ENCODE measurements at regions not wholly inside any gene's neighbourhood (a gene's known extent, or its start where the extent isn't known, plus 50 kb on each side); places are given as distances from the start of the nearest gene placed in this dataset.

DNA sequence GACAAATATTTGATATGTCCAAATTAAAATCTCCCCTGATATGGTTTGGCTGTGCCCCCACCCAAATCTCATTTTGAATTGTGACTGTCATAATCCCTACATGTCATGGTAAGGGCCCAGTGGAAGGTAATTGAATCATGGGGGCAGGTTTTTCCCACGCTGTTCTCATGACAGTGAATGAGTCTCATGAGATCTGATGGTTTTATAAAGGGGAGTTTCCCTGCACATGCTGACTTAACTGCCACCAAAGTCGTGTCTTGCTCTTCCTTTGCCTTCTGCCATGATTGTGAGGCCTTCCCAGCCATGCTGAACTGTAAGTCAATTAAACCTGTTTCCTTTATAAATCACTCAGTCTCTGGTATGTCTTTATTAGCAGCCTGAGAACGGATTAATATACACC lies 207.0 kb downstream of the BARHL2 start:
- H3K4me1 ChIP-seq (ENCODE audit: insufficient read depth), result no peaks in the 10 kb centered on the region
- no peaks in the 10 kb centered on the region for H3K27me3 ChIP-seq
- intact Hi-C loops (cut with DNase I), result no loop called here
- H3K36me3 ChIP-seq, result no peaks in the 10 kb centered on the region
- TF ChIP-seq, protein P1, sequence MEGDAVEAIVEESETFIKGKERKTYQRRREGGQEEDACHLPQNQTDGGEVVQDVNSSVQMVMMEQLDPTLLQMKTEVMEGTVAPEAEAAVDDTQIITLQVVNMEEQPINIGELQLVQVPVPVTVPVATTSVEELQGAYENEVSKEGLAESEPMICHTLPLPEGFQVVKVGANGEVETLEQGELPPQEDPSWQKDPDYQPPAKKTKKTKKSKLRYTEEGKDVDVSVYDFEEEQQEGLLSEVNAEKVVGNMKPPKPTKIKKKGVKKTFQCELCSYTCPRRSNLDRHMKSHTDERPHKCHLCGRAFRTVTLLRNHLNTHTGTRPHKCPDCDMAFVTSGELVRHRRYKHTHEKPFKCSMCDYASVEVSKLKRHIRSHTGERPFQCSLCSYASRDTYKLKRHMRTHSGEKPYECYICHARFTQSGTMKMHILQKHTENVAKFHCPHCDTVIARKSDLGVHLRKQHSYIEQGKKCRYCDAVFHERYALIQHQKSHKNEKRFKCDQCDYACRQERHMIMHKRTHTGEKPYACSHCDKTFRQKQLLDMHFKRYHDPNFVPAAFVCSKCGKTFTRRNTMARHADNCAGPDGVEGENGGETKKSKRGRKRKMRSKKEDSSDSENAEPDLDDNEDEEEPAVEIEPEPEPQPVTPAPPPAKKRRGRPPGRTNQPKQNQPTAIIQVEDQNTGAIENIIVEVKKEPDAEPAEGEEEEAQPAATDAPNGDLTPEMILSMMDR (IDR thresholded peaks at IDR 0.05), result no peak
- TF ChIP-seq POLR2A (IDR thresholded peaks at IDR 0.05), result no peak
- no peak for TF ChIP-seq EP300 (IDR thresholded peaks at IDR 0.05)
- H3K4me3 ChIP-seq, result no peak overlapping the region
- WGBS, 3 donors, result 50 to 58% (median 56%) methylated on average over 3 of the region's 3 CpGs
- H3K9me3 ChIP-seq, result no peaks in the 10 kb centered on the region
- no peak for DNase-seq
- H3K27ac ChIP-seq, result no peak overlapping the region

DNA sequence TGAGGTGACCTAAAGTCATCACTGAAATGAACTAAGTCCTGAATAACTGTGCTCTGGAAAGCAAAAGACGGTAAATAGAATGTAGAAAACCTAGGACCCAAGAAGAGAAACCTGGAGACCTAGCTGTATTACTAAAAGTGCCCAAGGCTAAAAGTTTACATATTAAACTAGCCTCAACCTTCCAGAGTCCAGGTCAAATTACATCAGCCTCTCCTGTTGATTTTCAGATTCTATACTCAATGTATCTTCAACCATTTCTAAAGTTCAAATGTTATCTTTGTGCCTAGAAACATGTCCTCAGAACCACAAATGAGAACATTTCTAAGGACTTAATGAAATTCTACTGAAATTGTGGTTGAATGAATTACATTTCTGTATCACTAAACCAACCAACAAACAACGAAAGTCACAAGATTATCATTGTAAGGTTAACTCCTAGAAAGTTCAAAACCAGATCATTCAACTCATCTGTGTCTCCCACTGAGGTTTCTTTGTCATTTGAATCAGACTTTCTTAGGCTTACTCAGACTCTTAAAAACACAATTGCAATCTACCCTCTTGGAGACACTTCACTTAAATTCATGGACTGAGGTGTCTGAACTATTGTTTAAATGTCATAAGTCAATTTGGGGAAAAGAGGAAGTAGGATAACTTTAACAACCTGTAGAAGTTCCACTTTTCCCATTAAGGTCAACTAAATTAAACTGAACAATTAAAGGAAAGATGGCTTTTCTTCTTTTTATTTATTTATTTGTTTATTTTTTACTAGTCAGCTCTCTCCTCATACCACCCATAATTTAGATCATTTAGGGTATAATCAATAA lies 207.7 kb downstream of the BARHL2 start:
- no peak for DNase-seq
- no peaks in the 10 kb centered on the region for H3K36me3 ChIP-seq
- H3K4me1 ChIP-seq (ENCODE audit: insufficient read depth), result no peaks in the 10 kb centered on the region
- intact Hi-C loops (cut with DNase I), result no loop called here
- TF ChIP-seq, protein P1 (IDR thresholded peaks at IDR 0.05), result no peak
- TF ChIP-seq POLR2A (IDR thresholded peaks at IDR 0.05) (no peak), EP300 (IDR thresholded peaks at IDR 0.05) (no peak)
- H3K9me3 ChIP-seq, result no peaks in the 10 kb centered on the region
- WGBS, 3 donors, result 72 to 82% (median 78%) methylated on average over 2 of the region's 2 CpGs
- H3K27me3 ChIP-seq, result no peaks in the 10 kb centered on the region
- no peak overlapping the region for H3K27ac ChIP-seq
- no peak overlapping the region for H3K4me3 ChIP-seq

DNA sequence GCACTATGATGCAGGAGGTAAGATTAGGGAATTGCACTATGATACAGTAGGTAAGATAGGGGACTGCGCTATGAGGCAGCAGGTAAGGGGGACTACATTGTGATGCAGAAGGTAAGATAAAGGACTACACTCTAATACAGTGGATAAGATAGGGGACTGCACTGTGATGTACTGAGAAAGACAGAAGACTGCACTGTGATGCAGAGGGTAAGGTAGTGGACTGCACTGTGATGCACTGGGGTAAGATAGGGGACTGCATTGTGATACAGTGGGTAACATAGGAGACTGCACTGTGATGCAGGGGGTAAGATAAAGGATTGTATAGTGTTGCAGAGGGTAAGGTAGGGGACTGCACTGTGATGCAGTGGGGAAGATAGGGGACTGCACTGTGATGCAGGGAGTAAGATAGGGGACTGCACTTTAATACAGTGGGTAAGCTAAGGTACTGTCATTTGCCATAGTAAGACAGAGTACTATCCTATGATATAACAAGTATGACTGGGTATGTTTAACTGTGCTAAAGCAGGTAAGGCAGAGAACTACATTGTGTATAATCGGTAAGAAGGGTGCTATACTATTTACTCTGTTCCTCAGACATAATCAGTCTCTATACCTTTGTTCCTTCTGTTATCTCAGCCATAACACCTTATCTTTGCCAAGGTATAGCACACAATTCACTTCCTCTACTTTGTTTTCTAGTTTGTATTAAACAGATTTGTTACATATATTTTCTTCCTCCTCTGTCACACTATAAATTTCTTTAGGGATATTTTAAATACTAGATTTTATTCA lies 208.5 kb downstream of the BARHL2 start:
- Histone ChIP-seq H3K9me3 (no peaks in the 10 kb centered on the region), H3K36me3 (no peaks in the 10 kb centered on the region), H3K27ac (no peak overlapping the region), H3K4me1 (ENCODE audit: insufficient read depth) (no peaks in the 10 kb centered on the region), H3K27me3 (no peaks in the 10 kb centered on the region), H3K4me3 (no peak overlapping the region)
- 71 to 89% (median 76%) methylated on average over 2 of the region's 2 CpGs for WGBS, 3 donors
- intact Hi-C loops (cut with DNase I), result no loop called here
- no peak for DNase-seq
- TF ChIP-seq EP300 (IDR thresholded peaks at IDR 0.05) (no peak), POLR2A (IDR thresholded peaks at IDR 0.05) (no peak)
- TF ChIP-seq, protein P1 (IDR thresholded peaks at IDR 0.05), result no peak

DNA sequence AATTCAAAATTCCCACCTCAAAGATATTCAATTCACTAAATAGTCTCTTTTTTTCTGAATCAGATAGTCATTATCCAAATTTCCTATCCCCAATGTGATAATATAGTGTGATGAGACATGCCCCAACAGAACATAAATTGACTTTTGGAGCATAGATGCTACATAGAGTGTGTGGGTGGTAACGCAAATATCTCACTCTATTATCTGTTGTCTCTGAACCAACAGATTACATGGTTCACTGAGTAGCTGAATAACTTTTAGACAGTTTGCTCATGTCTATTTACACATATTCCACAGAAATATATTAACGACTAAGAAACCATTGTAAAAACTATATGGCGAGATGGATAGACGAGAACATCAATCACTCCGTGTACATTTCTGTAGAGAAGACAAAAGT lies 209.9 kb downstream of the BARHL2 start:
- Histone ChIP-seq H3K27me3 (no peaks in the 10 kb centered on the region), H3K9me3 (no peaks in the 10 kb centered on the region), H3K36me3 (no peaks in the 10 kb centered on the region), H3K4me1 (ENCODE audit: insufficient read depth) (no peaks in the 10 kb centered on the region), H3K27ac (no peak overlapping the region), H3K4me3 (no peak overlapping the region)
- DNase-seq, result no peak
- intact Hi-C loops (cut with DNase I), result no loop called here
- TF ChIP-seq, protein P1 (IDR thresholded peaks at IDR 0.05), result no peak
- TF ChIP-seq EP300 (IDR thresholded peaks at IDR 0.05) (no peak), POLR2A (IDR thresholded peaks at IDR 0.05) (no peak)
- WGBS, 3 donors, result 70 to 79% (median 74%) methylated on average over 5 of the region's 5 CpGs

Data from ovary (tissue), 7 donors.